ENCODE measurements at regions not wholly inside any gene's neighbourhood (a gene's known extent, or its start where the extent isn't known, plus 50 kb on each side); places are given as distances from the start of the nearest gene placed in this dataset.

DNA sequence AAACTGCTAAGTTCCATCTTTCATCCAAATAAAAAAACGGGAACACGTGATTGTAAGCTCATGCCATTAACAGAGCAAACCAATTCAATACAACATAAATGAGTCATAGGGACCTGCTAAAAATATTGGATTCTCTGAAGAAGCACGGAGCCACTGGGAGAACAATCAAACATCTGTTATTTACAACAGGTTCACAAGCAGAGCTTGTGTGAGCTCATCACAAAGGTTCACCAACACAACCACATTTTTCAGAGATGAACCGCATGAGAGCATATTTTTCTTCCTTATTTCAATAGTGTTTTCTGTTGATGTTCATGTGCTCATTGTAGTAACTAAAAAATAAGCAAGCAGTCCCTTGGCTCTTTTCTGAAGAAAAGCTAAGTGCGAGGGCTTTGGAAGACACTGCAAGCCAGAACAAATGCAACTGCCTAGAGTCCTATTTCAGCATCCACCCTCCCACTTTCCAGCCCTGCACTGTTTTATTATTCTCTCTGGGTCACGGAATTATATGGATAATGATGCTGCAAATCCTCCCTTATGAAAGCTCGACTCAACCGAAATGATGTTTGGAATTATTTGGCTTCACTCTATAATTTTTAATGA lies 545.8 kb downstream of the LIG4 start:
- no peaks in the 10 kb centered on the region for H3K27me3 Mint-ChIP-seq (ENCODE audit: insufficient read depth, unreplicated experiment)
- intact Hi-C loops (cut with micrococcal nuclease), result no loop called here
- peaks cover 14% of the 10 kb centered on the region for H3K9me3 Mint-ChIP-seq (ENCODE audit: unreplicated experiment)
- TF ChIP-seq, protein P1, sequence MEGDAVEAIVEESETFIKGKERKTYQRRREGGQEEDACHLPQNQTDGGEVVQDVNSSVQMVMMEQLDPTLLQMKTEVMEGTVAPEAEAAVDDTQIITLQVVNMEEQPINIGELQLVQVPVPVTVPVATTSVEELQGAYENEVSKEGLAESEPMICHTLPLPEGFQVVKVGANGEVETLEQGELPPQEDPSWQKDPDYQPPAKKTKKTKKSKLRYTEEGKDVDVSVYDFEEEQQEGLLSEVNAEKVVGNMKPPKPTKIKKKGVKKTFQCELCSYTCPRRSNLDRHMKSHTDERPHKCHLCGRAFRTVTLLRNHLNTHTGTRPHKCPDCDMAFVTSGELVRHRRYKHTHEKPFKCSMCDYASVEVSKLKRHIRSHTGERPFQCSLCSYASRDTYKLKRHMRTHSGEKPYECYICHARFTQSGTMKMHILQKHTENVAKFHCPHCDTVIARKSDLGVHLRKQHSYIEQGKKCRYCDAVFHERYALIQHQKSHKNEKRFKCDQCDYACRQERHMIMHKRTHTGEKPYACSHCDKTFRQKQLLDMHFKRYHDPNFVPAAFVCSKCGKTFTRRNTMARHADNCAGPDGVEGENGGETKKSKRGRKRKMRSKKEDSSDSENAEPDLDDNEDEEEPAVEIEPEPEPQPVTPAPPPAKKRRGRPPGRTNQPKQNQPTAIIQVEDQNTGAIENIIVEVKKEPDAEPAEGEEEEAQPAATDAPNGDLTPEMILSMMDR (IDR thresholded peaks at IDR 0.05; ENCODE audit: unreplicated experiment), result no peak
- no TSS peak for BruUV-seq (replicated peaks)
- CTCF ChIA-PET, result interaction anchor here (0.8 to 2.3 kb wide), 4 partner anchors 10 to 440 kb away, joined by 3 to 18 read pairs (median 4); no protein-coding TSS in a partner anchor
- H3K4me3 Mint-ChIP-seq (ENCODE audit: unreplicated experiment), result no peak overlapping the region
- H3K4me1 Mint-ChIP-seq (ENCODE audit: insufficient read depth, unreplicated experiment), result no peaks in the 10 kb centered on the region
- no peak overlapping the region for H3K27ac Mint-ChIP-seq (ENCODE audit: low read depth, unreplicated experiment)
- POLR2A ChIA-PET, result no interaction called here
- no peak for DNase-seq (ENCODE audit: unreplicated experiment)
- no peaks in the 10 kb centered on the region for H3K36me3 Mint-ChIP-seq (ENCODE audit: insufficient read depth, unreplicated experiment)

DNA sequence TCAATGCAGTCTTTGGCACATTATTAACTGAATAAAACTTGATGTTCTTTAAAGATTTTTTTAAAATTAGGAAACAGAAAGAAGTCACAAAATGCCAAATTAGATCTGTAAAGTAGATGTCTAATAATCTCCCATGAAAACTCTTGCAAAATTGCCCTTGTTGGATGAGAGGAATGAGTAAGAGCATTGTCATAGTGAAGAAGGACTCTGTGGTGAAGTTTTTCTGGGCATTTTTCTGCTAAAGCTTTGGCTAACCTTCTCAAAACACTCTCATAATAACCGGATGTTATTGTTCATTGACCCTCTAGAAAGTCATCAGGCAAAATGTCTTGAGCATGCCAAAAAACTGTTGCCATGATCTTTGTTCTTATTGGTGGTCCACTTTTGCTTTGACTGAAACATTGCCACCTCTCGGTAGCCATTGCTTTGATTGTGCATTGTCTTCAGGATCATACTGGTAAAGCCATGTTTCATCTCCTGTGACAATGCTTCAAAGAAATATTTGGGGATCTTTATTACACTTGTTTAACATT lies 549.3 kb downstream of the LIG4 start:
- intact Hi-C loops (cut with micrococcal nuclease), result no loop called here
- BruUV-seq (replicated peaks), result no TSS peak
- CTCF ChIA-PET, result interaction anchor here (0.6 to 3.3 kb wide), 2 partner anchors 16 to 462 kb away, joined by 4 to 20 read pairs; no protein-coding TSS in a partner anchor
- TF ChIP-seq, protein P1 (IDR thresholded peaks at IDR 0.05; ENCODE audit: unreplicated experiment), result no peak
- Mint-ChIP-seq H3K36me3 (ENCODE audit: insufficient read depth, unreplicated experiment) (no peaks in the 10 kb centered on the region), H3K27me3 (ENCODE audit: insufficient read depth, unreplicated experiment) (no peaks in the 10 kb centered on the region), H3K4me1 (ENCODE audit: insufficient read depth, unreplicated experiment) (no peaks in the 10 kb centered on the region), H3K27ac (ENCODE audit: low read depth, unreplicated experiment) (no peak overlapping the region), H3K4me3 (ENCODE audit: unreplicated experiment) (no peak overlapping the region), H3K9me3 (ENCODE audit: unreplicated experiment) (peaks cover 10% of the 10 kb centered on the region)
- POLR2A ChIA-PET, result interaction anchor here (0.6 kb wide), 1 partner anchor 181 kb away, joined by 5 read pairs; no protein-coding TSS in a partner anchor
- DNase-seq (ENCODE audit: unreplicated experiment), result peak; percentile 16

DNA sequence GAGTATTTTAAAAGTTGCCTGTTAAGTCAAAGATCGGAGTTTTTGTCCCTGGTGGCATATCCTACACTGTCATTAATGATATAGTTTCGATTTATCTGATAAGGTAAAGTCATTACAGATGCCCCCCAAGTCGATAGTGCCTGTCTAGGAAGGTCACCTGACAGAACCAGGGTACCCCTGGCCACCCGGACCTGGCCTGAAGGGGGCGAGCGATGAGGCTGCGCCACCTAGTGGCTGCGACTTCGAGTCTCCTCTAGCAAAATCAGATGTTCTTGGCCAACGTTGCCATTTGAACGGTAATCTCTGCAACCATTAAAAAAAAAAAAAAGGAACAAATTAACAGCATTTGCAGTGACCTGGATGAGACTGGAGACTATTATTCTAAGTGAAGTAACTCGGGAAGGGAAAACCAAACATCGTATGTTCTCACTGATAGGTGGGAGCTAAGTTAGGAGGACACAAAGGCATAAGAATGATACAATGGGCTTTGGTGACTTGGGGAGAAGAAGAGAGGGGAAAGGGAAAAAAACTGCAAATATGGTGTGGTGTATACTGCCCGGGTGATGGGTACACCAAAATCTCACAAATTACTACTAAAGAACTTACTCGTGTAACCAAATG lies 565.1 kb downstream of the LIG4 start:
- no TSS peak for BruUV-seq (replicated peaks)
- peaks cover 7% of the 10 kb centered on the region for H3K9me3 Mint-ChIP-seq (ENCODE audit: unreplicated experiment)
- no peaks in the 10 kb centered on the region for H3K4me1 Mint-ChIP-seq (ENCODE audit: insufficient read depth, unreplicated experiment)
- no peaks in the 10 kb centered on the region for H3K36me3 Mint-ChIP-seq (ENCODE audit: insufficient read depth, unreplicated experiment)
- DNase-seq (ENCODE audit: unreplicated experiment), result peak; percentile 57
- peaks cover 11% of the 10 kb centered on the region for H3K27me3 Mint-ChIP-seq (ENCODE audit: insufficient read depth, unreplicated experiment)
- TF ChIP-seq, protein P1 (IDR thresholded peaks at IDR 0.05; ENCODE audit: unreplicated experiment), result peak; percentile 63
- H3K4me3 Mint-ChIP-seq (ENCODE audit: unreplicated experiment), result peak overlapping the region; percentile 19
- intact Hi-C loops (cut with micrococcal nuclease), result loop anchor here (1.0 to 10.0 kb wide), 3 partner anchors 277 to 505 kb away; no protein-coding TSS in a partner anchor
- ChIA-PET POLR2A (interaction anchor here (0.7 to 1.2 kb wide), 2 partner anchors 11 to 15 kb away, joined by 3 to 4 read pairs; no protein-coding TSS in a partner anchor), CTCF (interaction anchor here (0.6 to 4.7 kb wide), 61 partner anchors 11 to 589 kb away, joined by 3 to 70 read pairs (median 4); no protein-coding TSS in a partner anchor)
- H3K27ac Mint-ChIP-seq (ENCODE audit: low read depth, unreplicated experiment), result no peak overlapping the region

DNA sequence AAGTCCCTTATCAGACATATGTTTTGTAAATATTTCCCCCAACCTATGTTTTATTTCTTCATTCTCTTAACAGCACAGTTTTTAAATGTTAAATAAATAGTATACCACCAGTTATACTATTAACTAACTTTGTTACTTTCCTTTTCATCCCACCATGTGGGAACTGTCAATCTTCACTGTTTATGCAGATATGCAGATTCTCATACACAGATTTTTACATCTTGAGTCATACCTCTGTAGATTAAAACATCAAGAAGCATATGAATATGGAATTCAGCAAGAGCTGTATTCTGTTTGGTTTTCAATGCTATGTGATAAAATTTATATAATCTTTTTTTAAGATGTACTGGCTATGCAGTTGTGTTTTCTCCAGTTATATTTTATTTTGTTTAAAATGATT lies 566.3 kb downstream of the LIG4 start:
- Mint-ChIP-seq H3K27ac (ENCODE audit: low read depth, unreplicated experiment) (no peak overlapping the region), H3K4me3 (ENCODE audit: unreplicated experiment) (no peak overlapping the region), H3K9me3 (ENCODE audit: unreplicated experiment) (peaks cover 7% of the 10 kb centered on the region), H3K4me1 (ENCODE audit: insufficient read depth, unreplicated experiment) (no peaks in the 10 kb centered on the region), H3K27me3 (ENCODE audit: insufficient read depth, unreplicated experiment) (peaks cover 11% of the 10 kb centered on the region), H3K36me3 (ENCODE audit: insufficient read depth, unreplicated experiment) (no peaks in the 10 kb centered on the region)
- ChIA-PET POLR2A (no interaction called here), CTCF (interaction anchor here (0.6 to 4.7 kb wide), 27 partner anchors 10 to 560 kb away, joined by 3 to 70 read pairs (median 5); no protein-coding TSS in a partner anchor)
- DNase-seq (ENCODE audit: unreplicated experiment), result no peak
- TF ChIP-seq, protein P1 (IDR thresholded peaks at IDR 0.05; ENCODE audit: unreplicated experiment), result no peak
- intact Hi-C loops (cut with micrococcal nuclease), result no loop called here
- no TSS peak for BruUV-seq (replicated peaks)

All from MCF 10A (cell line).